HEK293T (cell line): ENCODE measurements at regions not wholly inside any gene's neighbourhood (a gene's known extent, or its start where the extent isn't known, plus 50 kb on each side); places are given as distances from the start of the nearest gene placed in this dataset.

Source experiments
- BHLHE40 ChIP-seq: fragments of 450-650 bp; IDR thresholded peaks from 2 replicates; pipeline ENCODE4 v1.6.1; 2016; ENCODE audit warnings: mild to moderate bottlenecking, moderate library complexity, borderline replicate concordance
- FOXM1 ChIP-seq: fragments of 450-650 bp; IDR thresholded peaks from 2 replicates; pipeline ENCODE4 v1.6.1; 2017; ENCODE audit warnings: mild to moderate bottlenecking, borderline replicate concordance
- SUZ12 ChIP-seq: fragments of 450-650 bp; IDR thresholded peaks from 2 replicates; pipeline ENCODE4 v1.6.1; 2016; ENCODE audit warnings: mild to moderate bottlenecking

DNA sequence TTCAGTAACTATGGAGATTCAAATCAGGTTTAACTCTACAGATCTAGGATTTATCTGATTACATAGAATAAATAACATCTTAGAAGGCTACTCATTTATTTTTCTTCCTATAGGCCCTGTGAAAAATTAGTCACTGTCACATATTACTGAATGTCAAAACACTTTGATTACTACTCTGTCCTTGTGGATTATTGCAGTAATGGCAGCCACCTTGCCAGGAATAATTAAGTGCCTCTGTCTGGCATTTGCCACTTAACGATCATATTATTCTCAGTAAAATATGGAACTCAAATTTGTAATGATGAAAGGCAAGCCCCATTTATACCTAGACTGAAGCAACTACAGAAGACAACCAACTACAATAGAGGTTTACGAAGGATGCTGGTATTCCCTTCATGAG lies 596.3 kb upstream of the ARPP21 start:
- TF ChIP-seq BHLHE40 (no peak), FOXM1 (no peak), SUZ12 (no peak)
